ENCODE measurements at regions not wholly inside any gene's neighbourhood (a gene's known extent, or its start where the extent isn't known, plus 50 kb on each side); places are given as distances from the start of the nearest gene placed in this dataset.
"Not testable (repeated sequence)": the region's sequence is repeated elsewhere in the genome, so short reads cannot be mapped to it uniquely, and the experiment has no call there.

- TF ChIP-seq, protein P1, sequence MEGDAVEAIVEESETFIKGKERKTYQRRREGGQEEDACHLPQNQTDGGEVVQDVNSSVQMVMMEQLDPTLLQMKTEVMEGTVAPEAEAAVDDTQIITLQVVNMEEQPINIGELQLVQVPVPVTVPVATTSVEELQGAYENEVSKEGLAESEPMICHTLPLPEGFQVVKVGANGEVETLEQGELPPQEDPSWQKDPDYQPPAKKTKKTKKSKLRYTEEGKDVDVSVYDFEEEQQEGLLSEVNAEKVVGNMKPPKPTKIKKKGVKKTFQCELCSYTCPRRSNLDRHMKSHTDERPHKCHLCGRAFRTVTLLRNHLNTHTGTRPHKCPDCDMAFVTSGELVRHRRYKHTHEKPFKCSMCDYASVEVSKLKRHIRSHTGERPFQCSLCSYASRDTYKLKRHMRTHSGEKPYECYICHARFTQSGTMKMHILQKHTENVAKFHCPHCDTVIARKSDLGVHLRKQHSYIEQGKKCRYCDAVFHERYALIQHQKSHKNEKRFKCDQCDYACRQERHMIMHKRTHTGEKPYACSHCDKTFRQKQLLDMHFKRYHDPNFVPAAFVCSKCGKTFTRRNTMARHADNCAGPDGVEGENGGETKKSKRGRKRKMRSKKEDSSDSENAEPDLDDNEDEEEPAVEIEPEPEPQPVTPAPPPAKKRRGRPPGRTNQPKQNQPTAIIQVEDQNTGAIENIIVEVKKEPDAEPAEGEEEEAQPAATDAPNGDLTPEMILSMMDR (conservative IDR thresholded peaks at IDR 0.05; ENCODE audit: low read depth in 2 of 2): not testable (repeated sequence)
- not testable (repeated sequence) for TF ChIP-seq JUNB (IDR thresholded peaks at IDR 0.05; ENCODE audit: unreplicated experiment); POLR2AphosphoS5 (IDR thresholded peaks at IDR 0.05; ENCODE audit: low read depth); EZH2 (IDR thresholded peaks at IDR 0.05; ENCODE audit: low read depth, unreplicated experiment); CREB1 (CRISPR knock-in tag; IDR thresholded peaks at IDR 0.05; ENCODE audit: low read depth); NANOG (IDR thresholded peaks at IDR 0.05; ENCODE audit: borderline replicate concordance)
Observed at GRCh38 chr15:92827991-92828390, 72.1 kb upstream of the CHD2 start.

Measured in GM23338 (cell line).